ENCODE measurements at regions not wholly inside any gene's neighbourhood (a gene's known extent, or its start where the extent isn't known, plus 50 kb on each side); places are given as distances from the start of the nearest gene placed in this dataset.

GRCh38 chr6:159527351-159527750, 165.7 kb downstream of the SOD2 start:
- TF ChIP-seq, protein P1, sequence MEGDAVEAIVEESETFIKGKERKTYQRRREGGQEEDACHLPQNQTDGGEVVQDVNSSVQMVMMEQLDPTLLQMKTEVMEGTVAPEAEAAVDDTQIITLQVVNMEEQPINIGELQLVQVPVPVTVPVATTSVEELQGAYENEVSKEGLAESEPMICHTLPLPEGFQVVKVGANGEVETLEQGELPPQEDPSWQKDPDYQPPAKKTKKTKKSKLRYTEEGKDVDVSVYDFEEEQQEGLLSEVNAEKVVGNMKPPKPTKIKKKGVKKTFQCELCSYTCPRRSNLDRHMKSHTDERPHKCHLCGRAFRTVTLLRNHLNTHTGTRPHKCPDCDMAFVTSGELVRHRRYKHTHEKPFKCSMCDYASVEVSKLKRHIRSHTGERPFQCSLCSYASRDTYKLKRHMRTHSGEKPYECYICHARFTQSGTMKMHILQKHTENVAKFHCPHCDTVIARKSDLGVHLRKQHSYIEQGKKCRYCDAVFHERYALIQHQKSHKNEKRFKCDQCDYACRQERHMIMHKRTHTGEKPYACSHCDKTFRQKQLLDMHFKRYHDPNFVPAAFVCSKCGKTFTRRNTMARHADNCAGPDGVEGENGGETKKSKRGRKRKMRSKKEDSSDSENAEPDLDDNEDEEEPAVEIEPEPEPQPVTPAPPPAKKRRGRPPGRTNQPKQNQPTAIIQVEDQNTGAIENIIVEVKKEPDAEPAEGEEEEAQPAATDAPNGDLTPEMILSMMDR (conservative IDR thresholded peaks at IDR 0.05 in 1 of 2, IDR thresholded peaks at IDR 0.05 in 1 of 2; ENCODE audit: low read depth in 1 of 2, low read length in 2 of 2) = no peak
- TF ChIP-seq EZH2 (IDR thresholded peaks at IDR 0.05; ENCODE audit: low read length, missing control alignments) = no peak
